Stimulated activated naive CD8-positive, alpha-beta T cell treated with anti-CD3 and anti-CD28 coated beads, Interleukin-15, Interleukin-2, amounts not matched to agents 100 ng/mL and 50 ng/mL, for 24 hours (primary cell): ENCODE measurements at regions not wholly inside any gene's neighbourhood (a gene's known extent, or its start where the extent isn't known, plus 50 kb on each side); places are given as distances from the start of the nearest gene placed in this dataset.
"Not testable (repeated sequence)": the region's sequence is repeated elsewhere in the genome, so short reads cannot be mapped to it uniquely, and the experiment has no call there.

Source experiments
- H3K27ac Mint-ChIP-seq: one replicate; pipeline ENCODE4 v1.8.0; 2021; ENCODE audit warnings: mild to moderate bottlenecking, mixed read lengths
- H3K27me3 Mint-ChIP-seq: one replicate; pipeline ENCODE4 v1.8.0; 2021; ENCODE audit warnings: mixed read lengths
- H3K36me3 Mint-ChIP-seq: one replicate; pipeline ENCODE4 v1.8.0; 2021; ENCODE audit warnings: low read depth, mixed read lengths
- H3K4me1 Mint-ChIP-seq: one replicate; pipeline ENCODE4 v1.8.0; 2021; ENCODE audit warnings: low read depth, mixed read lengths
- H3K4me3 Mint-ChIP-seq: one replicate; pipeline ENCODE4 v1.8.0; 2021; ENCODE audit warnings: mild to moderate bottlenecking, mixed read lengths
- H3K9me3 Mint-ChIP-seq: one replicate; pipeline ENCODE4 v1.8.0; 2021; ENCODE audit warnings: mixed read lengths

- Mint-ChIP-seq H3K27ac (no peak overlapping the region), H3K9me3 (peaks cover 20% of the 10 kb centered on the region)
These were observed 100.9 kb upstream of the C14orf180 start for GRCh38 chr14:104478656-104479055.

GRCh38 chr14:104479901-104480300, 99.7 kb upstream of the C14orf180 start:
- H3K9me3 Mint-ChIP-seq = peaks cover 20% of the 10 kb centered on the region
- no peak overlapping the region for H3K27ac Mint-ChIP-seq
- H3K4me3 Mint-ChIP-seq = no peak overlapping the region
- no peaks in the 10 kb centered on the region for H3K4me1 Mint-ChIP-seq
- H3K27me3 Mint-ChIP-seq = peaks cover 10% of the 10 kb centered on the region
- no peaks in the 10 kb centered on the region for H3K36me3 Mint-ChIP-seq

More at GRCh38 chr14:104478656-104479055, 100.9 kb upstream of the C14orf180 start:
- Mint-ChIP-seq H3K27me3 (peaks cover 4% of the 10 kb centered on the region), H3K4me3 (no peak overlapping the region), H3K36me3 (no peaks in the 10 kb centered on the region), H3K4me1 (no peaks in the 10 kb centered on the region)

- H3K9me3 Mint-ChIP-seq = peaks cover 20% of the 10 kb centered on the region
- no peaks in the 10 kb centered on the region for H3K4me1 Mint-ChIP-seq
- peaks cover 18% of the 10 kb centered on the region for H3K27me3 Mint-ChIP-seq
- no peaks in the 10 kb centered on the region for H3K36me3 Mint-ChIP-seq
- no peak overlapping the region for H3K27ac Mint-ChIP-seq
- no peak overlapping the region for H3K4me3 Mint-ChIP-seq
These were observed 98.2 kb upstream of the C14orf180 start for GRCh38 chr14:104481323-104481722.

GRCh38 chr14:104482017-104482416, 97.5 kb upstream of the C14orf180 start:
- Mint-ChIP-seq H3K9me3 (peaks cover 20% of the 10 kb centered on the region), H3K27me3 (peaks cover 21% of the 10 kb centered on the region)
- H3K27ac Mint-ChIP-seq, H3K4me3 Mint-ChIP-seq, H3K36me3 Mint-ChIP-seq, H3K4me1 Mint-ChIP-seq: not testable (repeated sequence)

GRCh38 chr14:104486222-104486923, 93.2 kb upstream of the C14orf180 start:
- Mint-ChIP-seq H3K4me3 (no peak overlapping the region), H3K27ac (no peak overlapping the region), H3K36me3 (no peaks in the 10 kb centered on the region), H3K27me3 (peaks cover 29% of the 10 kb centered on the region), H3K9me3 (peaks cover 15% of the 10 kb centered on the region), H3K4me1 (no peaks in the 10 kb centered on the region)

- peaks cover 7% of the 10 kb centered on the region for H3K4me1 Mint-ChIP-seq
- H3K36me3 Mint-ChIP-seq = no peaks in the 10 kb centered on the region
- H3K27ac Mint-ChIP-seq = no peak overlapping the region
These were observed 85.1 kb upstream of the C14orf180 start for GRCh38 chr14:104494483-104494882.

GRCh38 chr14:104496095-104496494, 83.5 kb upstream of the C14orf180 start:
- Mint-ChIP-seq H3K4me3 (no peak overlapping the region), H3K4me1 (peaks cover 7% of the 10 kb centered on the region), H3K36me3 (no peaks in the 10 kb centered on the region), H3K27me3 (peaks cover 4% of the 10 kb centered on the region), H3K27ac (no peak overlapping the region), H3K9me3 (peaks cover 8% of the 10 kb centered on the region)

More at GRCh38 chr14:104494483-104494882, 85.1 kb upstream of the C14orf180 start:
- Mint-ChIP-seq H3K4me3 (no peak overlapping the region), H3K9me3 (peaks cover 8% of the 10 kb centered on the region), H3K27me3 (peaks cover 4% of the 10 kb centered on the region)

- no peaks in the 10 kb centered on the region for H3K4me1 Mint-ChIP-seq
- H3K9me3 Mint-ChIP-seq = peaks cover 17% of the 10 kb centered on the region
- H3K27ac Mint-ChIP-seq = no peak overlapping the region
- peaks cover 8% of the 10 kb centered on the region for H3K27me3 Mint-ChIP-seq
- no peak overlapping the region for H3K4me3 Mint-ChIP-seq
- H3K36me3 Mint-ChIP-seq = no peaks in the 10 kb centered on the region
These were observed 79.5 kb upstream of the C14orf180 start for GRCh38 chr14:104499784-104500760.

- H3K9me3 Mint-ChIP-seq = peaks cover 12% of the 10 kb centered on the region
- H3K27ac Mint-ChIP-seq = no peak overlapping the region
- no peaks in the 10 kb centered on the region for H3K36me3 Mint-ChIP-seq
- H3K4me3 Mint-ChIP-seq = no peak overlapping the region
- H3K4me1 Mint-ChIP-seq = no peaks in the 10 kb centered on the region
- peaks cover 8% of the 10 kb centered on the region for H3K27me3 Mint-ChIP-seq
These were observed 77.5 kb upstream of the C14orf180 start for GRCh38 chr14:104502060-104502459.

GRCh38 chr14:104503691-104504090, 75.9 kb upstream of the C14orf180 start:
- no peak overlapping the region for H3K27ac Mint-ChIP-seq
- H3K9me3 Mint-ChIP-seq = peaks cover 12% of the 10 kb centered on the region
- H3K36me3 Mint-ChIP-seq = no peaks in the 10 kb centered on the region
- no peak overlapping the region for H3K4me3 Mint-ChIP-seq
- peaks cover 13% of the 10 kb centered on the region for H3K27me3 Mint-ChIP-seq
- no peaks in the 10 kb centered on the region for H3K4me1 Mint-ChIP-seq

- H3K4me1 Mint-ChIP-seq = no peaks in the 10 kb centered on the region
- peaks cover 13% of the 10 kb centered on the region for H3K27me3 Mint-ChIP-seq
These were observed 75.3 kb upstream of the C14orf180 start for GRCh38 chr14:104504172-104504735.

GRCh38 chr14:104505085-104506074, 74.2 kb upstream of the C14orf180 start:
- Mint-ChIP-seq H3K4me3 (no peak overlapping the region), H3K27me3 (peaks cover 13% of the 10 kb centered on the region), H3K27ac (no peak overlapping the region), H3K36me3 (no peaks in the 10 kb centered on the region), H3K9me3 (peaks cover 9% of the 10 kb centered on the region), H3K4me1 (no peaks in the 10 kb centered on the region)

More at GRCh38 chr14:104504172-104504735, 75.3 kb upstream of the C14orf180 start:
- Mint-ChIP-seq H3K9me3 (peaks cover 9% of the 10 kb centered on the region), H3K27ac (no peak overlapping the region), H3K4me3 (no peak overlapping the region), H3K36me3 (no peaks in the 10 kb centered on the region)

- peaks cover 9% of the 10 kb centered on the region for H3K9me3 Mint-ChIP-seq
- H3K36me3 Mint-ChIP-seq = no peaks in the 10 kb centered on the region
- H3K27ac Mint-ChIP-seq = no peak overlapping the region
- no peaks in the 10 kb centered on the region for H3K4me1 Mint-ChIP-seq
- H3K4me3 Mint-ChIP-seq = no peak overlapping the region
- peaks cover 13% of the 10 kb centered on the region for H3K27me3 Mint-ChIP-seq
These were observed 72.9 kb upstream of the C14orf180 start for GRCh38 chr14:104506461-104507253.
